Keratinocyte (primary cell): ENCODE measurements at regions not wholly inside any gene's neighbourhood (a gene's known extent, or its start where the extent isn't known, plus 50 kb on each side); places are given as distances from the start of the nearest gene placed in this dataset.

Experiments
- CTCF ChIP-seq, 3 experiments: IDR thresholded peaks in 1 of 3; conservative IDR thresholded peaks in 1 of 3; optimal IDR thresholded peaks in 1 of 3; 2 replicates in 2 of 3; 3 replicates in 1 of 3; pipeline versions ENCODE3 to v1.5.1; 2011; ENCODE audit warnings: low read length in 3 of 3, mild to moderate bottlenecking in 3 of 3, moderate library complexity in 2 of 3, control low read depth in 1 of 3, inconsistent platforms in 1 of 3; ENCODE audit not compliant: insufficient read depth in 2 of 3; ENCODE audit errors: extremely low read depth in 1 of 3
- EZH2 ChIP-seq: IDR thresholded peaks from one replicate; pipeline ENCODE4 v1.6.1; 2012; ENCODE audit warnings: inconsistent platforms, mild to moderate bottlenecking, low read length, moderate library complexity

GRCh38 chr3:161798016-161798415 lies 301.4 kb downstream of the OTOL1 start:
- TF ChIP-seq CTCF (optimal IDR thresholded peaks at IDR 0.05 in 1 of 3, IDR thresholded peaks at IDR 0.05 in 1 of 3, conservative IDR thresholded peaks at IDR 0.05 in 1 of 3; ENCODE audit: extremely low read depth in 1 of 3, insufficient read depth in 2 of 3, low read length in 3 of 3) = no peak
- TF ChIP-seq EZH2 = no peak
